ENCODE measurements at regions not wholly inside any gene's neighbourhood (a gene's known extent, or its start where the extent isn't known, plus 50 kb on each side); places are given as distances from the start of the nearest gene placed in this dataset.

GRCh38 chr1:221227460-221227859, 348.2 kb downstream of the HLX start:
- H3K27ac ChIP-seq (ENCODE audit: low read length), result no peak overlapping the region
- no peaks in the 10 kb centered on the region for H3K4me1 ChIP-seq (ENCODE audit: control insufficient read depth in 1 of 2, extremely low read depth in 1 of 2, insufficient read depth in 2 of 2, low read length in 2 of 2)
- ATAC-seq (replicated peaks in 1 of 4), result no peak
- H3K27me3 ChIP-seq (replicated peaks in 1 of 2; ENCODE audit: control insufficient read depth in 2 of 2, extremely low read depth in 1 of 2, insufficient read depth in 2 of 2, low read length in 1 of 2), result peaks cover 0 to 3% of the 10 kb centered on the region in 2 experiments
- no peak for DNase-seq
- no peaks in the 10 kb centered on the region for H3K9me3 ChIP-seq
- Mint-ChIP-seq H3K27me3 (no peaks in the 10 kb centered on the region), H3K9me3 (peaks cover 6 to 26% (median 7%) of the 10 kb centered on the region in 3 donors), H3K27ac (no peak overlapping the region), H3K36me3 (no peaks in the 10 kb centered on the region), H3K4me1 (no peaks in the 10 kb centered on the region), H3K4me3 (no peak overlapping the region)
- CTCF ChIA-PET, result no interaction called here
- POLR2A ChIA-PET, result no interaction called here
- 96% methylated on average over 5 of the region's 8 CpGs for WGBS (ENCODE audit: insufficient coverage)
- H3K36me3 ChIP-seq (ENCODE audit: control insufficient read depth in 2 of 2, extremely low read depth in 1 of 2, insufficient read depth in 1 of 2, low read length in 1 of 2), result no peaks in the 10 kb centered on the region
- H3K4me3 ChIP-seq (ENCODE audit: control insufficient read depth in 1 of 2, extremely low read depth in 1 of 2, low read length in 1 of 2), result no peak overlapping the region

GRCh38 chr1:221227872-221228337, 348.7 kb downstream of the HLX start:
- H3K27me3 ChIP-seq (replicated peaks in 1 of 2; ENCODE audit: control insufficient read depth in 2 of 2, extremely low read depth in 1 of 2, insufficient read depth in 2 of 2, low read length in 1 of 2), result peaks cover 0 to 3% of the 10 kb centered on the region in 2 experiments
- no peaks in the 10 kb centered on the region for H3K27me3 Mint-ChIP-seq
- H3K9me3 ChIP-seq, result no peaks in the 10 kb centered on the region
- no peaks in the 10 kb centered on the region for H3K4me1 Mint-ChIP-seq
- DNase-seq, result no peak
- peaks cover 6 to 26% (median 7%) of the 10 kb centered on the region in 3 donors for H3K9me3 Mint-ChIP-seq
- no peak overlapping the region for H3K27ac ChIP-seq (ENCODE audit: low read length)
- no peaks in the 10 kb centered on the region for H3K4me1 ChIP-seq (ENCODE audit: control insufficient read depth in 1 of 2, extremely low read depth in 1 of 2, insufficient read depth in 2 of 2, low read length in 2 of 2)
- H3K4me3 ChIP-seq (ENCODE audit: control insufficient read depth in 1 of 2, extremely low read depth in 1 of 2, low read length in 1 of 2), result no peak overlapping the region
- no peaks in the 10 kb centered on the region for H3K36me3 ChIP-seq (ENCODE audit: control insufficient read depth in 2 of 2, extremely low read depth in 1 of 2, insufficient read depth in 1 of 2, low read length in 1 of 2)
- WGBS (ENCODE audit: insufficient coverage), result 68% methylated on average over 11 of the region's 11 CpGs
- POLR2A ChIA-PET, result no interaction called here
- H3K4me3 Mint-ChIP-seq, result no peak overlapping the region
- H3K36me3 Mint-ChIP-seq, result no peaks in the 10 kb centered on the region
- CTCF ChIA-PET, result no interaction called here
- H3K27ac Mint-ChIP-seq, result no peak overlapping the region
- ATAC-seq (replicated peaks in 1 of 4), result no peak

GRCh38 chr1:221228594-221228993, 349.4 kb downstream of the HLX start:
- ATAC-seq (replicated peaks in 1 of 4), result no peak
- ChIA-PET CTCF (interaction anchor here in 1 of 2 donors (0.6 to 0.7 kb wide), 2 partner anchors 35 to 44 kb away, joined by 3 read pairs; no protein-coding TSS in a partner anchor), POLR2A (no interaction called here)
- Mint-ChIP-seq H3K4me3 (no peak overlapping the region), H3K27ac (no peak overlapping the region), H3K27me3 (peaks cover 0 to 3% of the 10 kb centered on the region in 2 donors), H3K9me3 (peaks cover 6 to 21% (median 7%) of the 10 kb centered on the region in 3 donors), H3K36me3 (no peaks in the 10 kb centered on the region), H3K4me1 (no peaks in the 10 kb centered on the region)
- 20% methylated on average over 1 of the region's 5 CpGs for WGBS (ENCODE audit: insufficient coverage)
- peaks cover 0 to 3% of the 10 kb centered on the region in 2 experiments for H3K27me3 ChIP-seq (replicated peaks in 1 of 2; ENCODE audit: control insufficient read depth in 2 of 2, extremely low read depth in 1 of 2, insufficient read depth in 2 of 2, low read length in 1 of 2)
- H3K36me3 ChIP-seq (ENCODE audit: control insufficient read depth in 2 of 2, extremely low read depth in 1 of 2, insufficient read depth in 1 of 2, low read length in 1 of 2), result no peaks in the 10 kb centered on the region
- no peak overlapping the region for H3K4me3 ChIP-seq (ENCODE audit: control insufficient read depth in 1 of 2, extremely low read depth in 1 of 2, low read length in 1 of 2)
- no peak overlapping the region for H3K27ac ChIP-seq (ENCODE audit: low read length)
- H3K4me1 ChIP-seq (ENCODE audit: control insufficient read depth in 1 of 2, extremely low read depth in 1 of 2, insufficient read depth in 2 of 2, low read length in 2 of 2), result no peaks in the 10 kb centered on the region
- no peak for DNase-seq
- H3K9me3 ChIP-seq, result no peaks in the 10 kb centered on the region

GRCh38 chr1:221230605-221231004, 351.4 kb downstream of the HLX start:
- peaks cover 0 to 3% of the 10 kb centered on the region in 2 donors for H3K27me3 Mint-ChIP-seq
- ATAC-seq (replicated peaks in 1 of 4) (no peak), DNase-seq (no peak)
- H3K9me3 Mint-ChIP-seq, result peaks cover 0 to 4% (median 4%) of the 10 kb centered on the region in 3 donors
- no peak overlapping the region for H3K4me3 ChIP-seq (ENCODE audit: control insufficient read depth in 1 of 2, extremely low read depth in 1 of 2, low read length in 1 of 2)
- CTCF ChIA-PET, result interaction anchor here in 1 of 2 donors (0.5 kb wide), 1 partner anchor 348 kb away, joined by 8 read pairs; no protein-coding TSS in a partner anchor
- peaks cover 0 to 3% of the 10 kb centered on the region in 2 experiments for H3K27me3 ChIP-seq (replicated peaks in 1 of 2; ENCODE audit: control insufficient read depth in 2 of 2, extremely low read depth in 1 of 2, insufficient read depth in 2 of 2, low read length in 1 of 2)
- POLR2A ChIA-PET, result interaction anchor here in 1 of 2 donors (0.6 kb wide), 1 partner anchor 9 kb away, joined by 3 read pairs; no protein-coding TSS in a partner anchor
- no peak overlapping the region for H3K4me3 Mint-ChIP-seq
- no CpG with 5 or more reads among the region's 1 CpG for WGBS (ENCODE audit: insufficient coverage)
- H3K4me1 Mint-ChIP-seq, result no peaks in the 10 kb centered on the region
- no peaks in the 10 kb centered on the region for H3K4me1 ChIP-seq (ENCODE audit: control insufficient read depth in 1 of 2, extremely low read depth in 1 of 2, insufficient read depth in 2 of 2, low read length in 2 of 2)
- H3K27ac Mint-ChIP-seq, result no peak overlapping the region
- H3K36me3 ChIP-seq (ENCODE audit: control insufficient read depth in 2 of 2, extremely low read depth in 1 of 2, insufficient read depth in 1 of 2, low read length in 1 of 2), result no peaks in the 10 kb centered on the region
- no peak overlapping the region for H3K27ac ChIP-seq (ENCODE audit: low read length)
- H3K36me3 Mint-ChIP-seq, result no peaks in the 10 kb centered on the region
- no peaks in the 10 kb centered on the region for H3K9me3 ChIP-seq

- peaks cover 0 to 3% of the 10 kb centered on the region in 2 donors for H3K27me3 Mint-ChIP-seq
- no CpG with 5 or more reads among the region's 2 CpGs for WGBS (ENCODE audit: insufficient coverage)
- no peaks in the 10 kb centered on the region for H3K4me1 Mint-ChIP-seq
- no peaks in the 10 kb centered on the region for H3K9me3 Mint-ChIP-seq
- POLR2A ChIA-PET, result no interaction called here
- H3K4me3 Mint-ChIP-seq, result no peak overlapping the region
- Histone ChIP-seq H3K4me1 (ENCODE audit: control insufficient read depth in 1 of 2, extremely low read depth in 1 of 2, insufficient read depth in 2 of 2, low read length in 2 of 2) (no peaks in the 10 kb centered on the region), H3K27ac (ENCODE audit: low read length) (no peak overlapping the region), H3K4me3 (ENCODE audit: control insufficient read depth in 1 of 2, extremely low read depth in 1 of 2, low read length in 1 of 2) (no peak overlapping the region), H3K36me3 (ENCODE audit: control insufficient read depth in 2 of 2, extremely low read depth in 1 of 2, insufficient read depth in 1 of 2, low read length in 1 of 2) (no peaks in the 10 kb centered on the region), H3K27me3 (replicated peaks in 1 of 2; ENCODE audit: control insufficient read depth in 2 of 2, extremely low read depth in 1 of 2, insufficient read depth in 2 of 2, low read length in 1 of 2) (no peaks in the 10 kb centered on the region), H3K9me3 (no peaks in the 10 kb centered on the region)
- CTCF ChIA-PET, result no interaction called here
- DNase-seq (no peak), ATAC-seq (replicated peaks in 1 of 4) (no peak)
- no peaks in the 10 kb centered on the region for H3K36me3 Mint-ChIP-seq
- H3K27ac Mint-ChIP-seq, result no peak overlapping the region
These were observed 355.5 kb downstream of the HLX start for GRCh38 chr1:221234791-221235190.

GRCh38 chr1:221237587-221237986, 358.3 kb downstream of the HLX start:
- H3K27ac ChIP-seq (ENCODE audit: low read length), result no peak overlapping the region
- CTCF ChIA-PET, result interaction anchor here in 1 of 2 donors (0.6 kb wide), 1 partner anchor 12 kb away, joined by 8 read pairs; no protein-coding TSS in a partner anchor
- Mint-ChIP-seq H3K27ac (no peak overlapping the region), H3K9me3 (no peaks in the 10 kb centered on the region), H3K4me1 (no peaks in the 10 kb centered on the region), H3K4me3 (no peak overlapping the region), H3K36me3 (no peaks in the 10 kb centered on the region), H3K27me3 (peaks cover under 1 to 4% of the 10 kb centered on the region in 2 donors)
- 83% methylated on average over 2 of the region's 3 CpGs for WGBS (ENCODE audit: insufficient coverage)
- DNase-seq (no peak), ATAC-seq (replicated peaks in 1 of 4) (no peak)
- POLR2A ChIA-PET, result no interaction called here
- no peak overlapping the region for H3K4me3 ChIP-seq (ENCODE audit: control insufficient read depth in 1 of 2, extremely low read depth in 1 of 2, low read length in 1 of 2)
- H3K36me3 ChIP-seq (ENCODE audit: control insufficient read depth in 2 of 2, extremely low read depth in 1 of 2, insufficient read depth in 1 of 2, low read length in 1 of 2), result no peaks in the 10 kb centered on the region
- H3K27me3 ChIP-seq (replicated peaks in 1 of 2; ENCODE audit: control insufficient read depth in 2 of 2, extremely low read depth in 1 of 2, insufficient read depth in 2 of 2, low read length in 1 of 2), result no peaks in the 10 kb centered on the region
- no peaks in the 10 kb centered on the region for H3K4me1 ChIP-seq (ENCODE audit: control insufficient read depth in 1 of 2, extremely low read depth in 1 of 2, insufficient read depth in 2 of 2, low read length in 2 of 2)
- H3K9me3 ChIP-seq, result no peaks in the 10 kb centered on the region

GRCh38 chr1:221239181-221239580, 359.9 kb downstream of the HLX start:
- no peaks in the 10 kb centered on the region for H3K9me3 Mint-ChIP-seq
- H3K9me3 ChIP-seq, result no peaks in the 10 kb centered on the region
- no peak overlapping the region for H3K27ac ChIP-seq (ENCODE audit: low read length)
- no peaks in the 10 kb centered on the region for H3K4me1 Mint-ChIP-seq
- CTCF ChIA-PET, result no interaction called here
- POLR2A ChIA-PET, result interaction anchor here (0.6 to 0.7 kb wide), 2 partner anchors 9 to 1143 kb away, joined by 3 to 4 read pairs; no protein-coding TSS in a partner anchor
- no peaks in the 10 kb centered on the region for H3K4me1 ChIP-seq (ENCODE audit: control insufficient read depth in 1 of 2, extremely low read depth in 1 of 2, insufficient read depth in 2 of 2, low read length in 2 of 2)
- H3K27ac Mint-ChIP-seq, result no peak overlapping the region
- 80% methylated on average over 1 of the region's 4 CpGs for WGBS (ENCODE audit: insufficient coverage)
- no peaks in the 10 kb centered on the region for H3K36me3 Mint-ChIP-seq
- no peaks in the 10 kb centered on the region for H3K36me3 ChIP-seq (ENCODE audit: control insufficient read depth in 2 of 2, extremely low read depth in 1 of 2, insufficient read depth in 1 of 2, low read length in 1 of 2)
- ATAC-seq (replicated peaks in 1 of 4), result no peak
- no peak overlapping the region for H3K4me3 ChIP-seq (ENCODE audit: control insufficient read depth in 1 of 2, extremely low read depth in 1 of 2, low read length in 1 of 2)
- no peaks in the 10 kb centered on the region for H3K27me3 ChIP-seq (replicated peaks in 1 of 2; ENCODE audit: control insufficient read depth in 2 of 2, extremely low read depth in 1 of 2, insufficient read depth in 2 of 2, low read length in 1 of 2)
- H3K4me3 Mint-ChIP-seq, result no peak overlapping the region
- H3K27me3 Mint-ChIP-seq, result peaks cover 2 to 3% of the 10 kb centered on the region in 2 donors
- no peak for DNase-seq
